ENCODE measurements at regions not wholly inside any gene's neighbourhood (a gene's known extent, or its start where the extent isn't known, plus 50 kb on each side); places are given as distances from the start of the nearest gene placed in this dataset.

- DNase-seq (ENCODE audit: low spot score): peak; percentile 49
These were observed 386.6 kb downstream of the PCDH20 start for GRCh38 chr13:61029064-61029463.

GRCh38 chr13:61024046-61024445 lies 391.6 kb downstream of the PCDH20 start:
- DNase-seq (ENCODE audit: low spot score): no peak

GRCh38 chr13:61021838-61022237 lies 393.8 kb downstream of the PCDH20 start:
- DNase-seq (ENCODE audit: low spot score): no peak

GRCh38 chr13:61013796-61014195 lies 401.9 kb downstream of the PCDH20 start:
- DNase-seq (ENCODE audit: low spot score): no peak

- DNase-seq (ENCODE audit: low spot score): no peak
These were observed 405.3 kb downstream of the PCDH20 start for GRCh38 chr13:61010358-61010757.

GRCh38 chr13:61002686-61003085 lies 413.0 kb downstream of the PCDH20 start:
- no peak for DNase-seq (ENCODE audit: low spot score)

GRCh38 chr13:60990032-60990733 lies 425.5 kb downstream of the PCDH20 start:
- DNase-seq (ENCODE audit: low spot score): no peak

GRCh38 chr13:60986301-60986700 lies 429.3 kb downstream of the PCDH20 start:
- DNase-seq (ENCODE audit: low spot score): no peak

GRCh38 chr13:60981407-60981806 lies 434.2 kb downstream of the PCDH20 start:
- DNase-seq (ENCODE audit: low spot score): no peak

GRCh38 chr13:60976367-60976766 lies 439.3 kb downstream of the PCDH20 start:
- no peak for DNase-seq (ENCODE audit: low spot score)

GRCh38 chr13:60974296-60974695 lies 441.4 kb downstream of the PCDH20 start:
- no peak for DNase-seq (ENCODE audit: low spot score)

- DNase-seq (ENCODE audit: low spot score): no peak
These were observed 442.1 kb downstream of the PCDH20 start for GRCh38 chr13:60973529-60973928.

- no peak for DNase-seq (ENCODE audit: low spot score)
These were observed 444.9 kb downstream of the PCDH20 start for GRCh38 chr13:60970736-60971135.

- no peak for DNase-seq (ENCODE audit: low spot score)
These were observed 446.0 kb downstream of the PCDH20 start for GRCh38 chr13:60969656-60970055.

GRCh38 chr13:60959427-60959826 lies 456.2 kb downstream of the PCDH20 start:
- no peak for DNase-seq (ENCODE audit: low spot score)

- no peak for DNase-seq (ENCODE audit: low spot score)
These were observed 457.8 kb downstream of the PCDH20 start for GRCh38 chr13:60957816-60958215.

GRCh38 chr13:60945396-60945795 lies 470.3 kb downstream of the PCDH20 start:
- no peak for DNase-seq (ENCODE audit: low spot score)

- no peak for DNase-seq (ENCODE audit: low spot score)
These were observed 470.8 kb downstream of the PCDH20 start for GRCh38 chr13:60944863-60945262.

- DNase-seq (ENCODE audit: low spot score): no peak
These were observed 471.6 kb downstream of the PCDH20 start for GRCh38 chr13:60944016-60944415.

GRCh38 chr13:60936281-60936680 lies 479.4 kb downstream of the PCDH20 start:
- DNase-seq (ENCODE audit: low spot score): no peak

GRCh38 chr13:60933638-60934037 lies 482.0 kb downstream of the PCDH20 start:
- DNase-seq (ENCODE audit: low spot score): no peak

- no peak for DNase-seq (ENCODE audit: low spot score)
These were observed 483.6 kb downstream of the PCDH20 start for GRCh38 chr13:60931858-60932546.

GRCh38 chr13:60925686-60926085 lies 490.0 kb downstream of the PCDH20 start:
- DNase-seq (ENCODE audit: low spot score): no peak

- no peak for DNase-seq (ENCODE audit: low spot score)
These were observed 490.8 kb downstream of the PCDH20 start for GRCh38 chr13:60924856-60925255.

Measured in ecto neural progenitor cell (in vitro differentiated cells).